Upper lobe of left lung (tissue), 6 donors: ENCODE measurements at regions not wholly inside any gene's neighbourhood (a gene's known extent, or its start where the extent isn't known, plus 50 kb on each side); places are given as distances from the start of the nearest gene placed in this dataset.
A peak's percentile ranks its signal among the peaks of the same experiment; 100 is the strongest.

Source experiments
- ATAC-seq, 2 donors: fragments of 200-7000 bp; cut with Tn5 transposase; one replicate each; pipeline ENCODE4 v1.9.1; 2022; ENCODE audit warnings: mild to moderate bottlenecking in 2 of 2, moderate library complexity in 2 of 2; ENCODE audit not compliant: low FRiP score in 2 of 2
- DNase-seq, 2 donors: peaks; one replicate each; pipeline ENCODE4 v3.0.0-alpha.2; 2019 to 2020
- H3K27ac ChIP-seq, 4 donors: fragments of 200-600 bp; sonication (generic); one replicate each; pipeline ENCODE4 v1.5.1; 2016 to 2019
- H3K27me3 ChIP-seq, 4 donors: fragments of 200-600 bp; sonication (generic); one replicate each; pipeline ENCODE4 v1.5.1; 2017 to 2019
- H3K36me3 ChIP-seq, 4 donors: fragments of 200-600 bp; sonication (generic); one replicate each; pipeline ENCODE4 v1.5.1; 2016 to 2019
- H3K4me1 ChIP-seq, 4 donors: fragments of 200-600 bp; sonication (generic); one replicate each; pipeline ENCODE4 v1.5.1; 2018 to 2019
- H3K4me3 ChIP-seq, 4 donors: fragments of 200-600 bp; sonication (generic); one replicate each; pipeline ENCODE4 v1.5.1; 2017 to 2019; ENCODE audit warnings: mild to moderate bottlenecking in 2 of 4, moderate library complexity in 1 of 4
- H3K9me3 ChIP-seq, 4 donors: fragments of 200-600 bp; sonication (generic); one replicate each; pipeline ENCODE4 v1.5.1; 2018 to 2019
- EP300 ChIP-seq, 4 donors: sonication (generic); formaldehyde crosslinking; IDR thresholded peaks; one replicate each; pipeline ENCODE4 v1.5.1; 2017; ENCODE audit warnings: antibody characterized with exemption in 4 of 4, control low read depth in 2 of 4
- POLR2A ChIP-seq, 4 donors: fragments of 450-650 bp; IDR thresholded peaks; one replicate each; pipeline ENCODE4 v1.5.1; 2016 to 2017; ENCODE audit warnings: antibody characterized with exemption in 4 of 4, mild to moderate bottlenecking in 2 of 4
- POLR2AphosphoS5 ChIP-seq, 2 donors: sonication (generic); formaldehyde crosslinking; IDR thresholded peaks; one replicate each; pipeline ENCODE4 v1.5.1; 2017; ENCODE audit warnings: antibody characterized with exemption in 2 of 2
- WGBS, 2 donors: methylation state at CpG; one replicate each; pipeline ENCODE4 v1.1.5; 2017 to 2018; 5-methylcytosine and 5-hydroxymethylcytosine counted together
- TF ChIP-seq, protein P1 (sequence below), 6 experiments: fragments of 450-650 bp in 4 of 6; fragments of 200-600 bp in 2 of 6; sonication (generic) in 2 of 6; IDR thresholded peaks; one replicate each; pipeline ENCODE4 v1.5.1; 2016 to 2019; ENCODE audit warnings: antibody characterized with exemption in 6 of 6
- donor health status: DM: no; HTN: no; CAD: no; lungs with moderate emphysema.
- donor health status: DM: no; HTN: yes; CAD: no; lungs with severe emphysema.

DNA sequence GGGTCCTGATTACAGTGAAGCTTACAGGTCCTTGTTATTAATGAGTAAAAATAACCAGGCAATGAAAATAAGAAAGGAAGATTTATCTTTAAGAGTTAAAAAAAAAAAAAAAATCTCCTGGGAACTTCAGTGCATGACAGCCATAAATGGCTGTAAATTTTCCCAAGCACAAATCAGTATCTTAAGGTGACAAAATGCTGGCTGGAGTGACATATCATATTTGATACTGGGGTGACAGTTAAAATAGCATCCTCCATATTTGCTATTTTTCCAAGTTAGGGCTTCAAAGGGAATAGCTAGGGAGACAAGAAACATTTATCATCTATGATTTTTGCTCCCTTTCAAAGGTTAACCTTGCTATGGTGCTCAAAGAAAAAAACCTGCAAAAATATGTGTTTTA, 226.6 kb downstream of the PRDM2 start:
- Histone ChIP-seq H3K27me3 (no peaks in the 10 kb centered on the region), H3K4me1 (no peaks in the 10 kb centered on the region), H3K27ac (no peak overlapping the region), H3K9me3 (no peaks in the 10 kb centered on the region), H3K36me3 (no peaks in the 10 kb centered on the region), H3K4me3 (no peak overlapping the region)
- ATAC-seq (no peak), DNase-seq (no peak)
- TF ChIP-seq POLR2AphosphoS5 (IDR thresholded peaks at IDR 0.05), result no peak
- TF ChIP-seq, protein P1, sequence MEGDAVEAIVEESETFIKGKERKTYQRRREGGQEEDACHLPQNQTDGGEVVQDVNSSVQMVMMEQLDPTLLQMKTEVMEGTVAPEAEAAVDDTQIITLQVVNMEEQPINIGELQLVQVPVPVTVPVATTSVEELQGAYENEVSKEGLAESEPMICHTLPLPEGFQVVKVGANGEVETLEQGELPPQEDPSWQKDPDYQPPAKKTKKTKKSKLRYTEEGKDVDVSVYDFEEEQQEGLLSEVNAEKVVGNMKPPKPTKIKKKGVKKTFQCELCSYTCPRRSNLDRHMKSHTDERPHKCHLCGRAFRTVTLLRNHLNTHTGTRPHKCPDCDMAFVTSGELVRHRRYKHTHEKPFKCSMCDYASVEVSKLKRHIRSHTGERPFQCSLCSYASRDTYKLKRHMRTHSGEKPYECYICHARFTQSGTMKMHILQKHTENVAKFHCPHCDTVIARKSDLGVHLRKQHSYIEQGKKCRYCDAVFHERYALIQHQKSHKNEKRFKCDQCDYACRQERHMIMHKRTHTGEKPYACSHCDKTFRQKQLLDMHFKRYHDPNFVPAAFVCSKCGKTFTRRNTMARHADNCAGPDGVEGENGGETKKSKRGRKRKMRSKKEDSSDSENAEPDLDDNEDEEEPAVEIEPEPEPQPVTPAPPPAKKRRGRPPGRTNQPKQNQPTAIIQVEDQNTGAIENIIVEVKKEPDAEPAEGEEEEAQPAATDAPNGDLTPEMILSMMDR (IDR thresholded peaks at IDR 0.05), result no peak
- no peak for TF ChIP-seq EP300 (IDR thresholded peaks at IDR 0.05)
- no peak for TF ChIP-seq POLR2A (IDR thresholded peaks at IDR 0.05)

DNA sequence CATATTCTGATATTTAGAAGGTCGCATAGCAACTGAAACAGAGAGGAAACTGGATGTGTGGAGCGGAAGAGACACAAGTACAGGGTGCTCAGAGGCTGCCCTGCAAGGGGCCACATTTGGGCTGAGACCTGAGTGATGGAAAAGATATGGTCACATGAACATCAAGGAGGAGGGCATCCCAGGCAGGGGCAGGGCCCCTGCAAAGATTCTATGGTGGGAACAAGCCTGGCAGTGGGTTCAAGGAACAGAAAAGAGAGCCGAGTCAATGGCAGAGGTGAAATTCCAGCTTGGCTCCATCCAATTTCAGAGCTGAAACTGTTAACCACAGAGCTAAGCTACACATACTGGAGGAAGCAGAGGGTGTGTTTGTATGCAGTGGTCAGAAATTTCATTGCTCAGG, 227.7 kb downstream of the PRDM2 start:
- Histone ChIP-seq H3K27me3 (no peaks in the 10 kb centered on the region), H3K4me1 (no peaks in the 10 kb centered on the region), H3K9me3 (no peaks in the 10 kb centered on the region), H3K36me3 (no peaks in the 10 kb centered on the region), H3K27ac (no peak overlapping the region), H3K4me3 (no peak overlapping the region)
- DNase-seq (no peak), ATAC-seq (no peak)
- no peak for TF ChIP-seq EP300 (IDR thresholded peaks at IDR 0.05)
- TF ChIP-seq, protein P1 (IDR thresholded peaks at IDR 0.05), result no peak
- no peak for TF ChIP-seq POLR2AphosphoS5 (IDR thresholded peaks at IDR 0.05)
- TF ChIP-seq POLR2A (IDR thresholded peaks at IDR 0.05), result no peak
- 81 to 92% methylated on average over 3 of the region's 3 CpGs for WGBS, 2 donors

DNA sequence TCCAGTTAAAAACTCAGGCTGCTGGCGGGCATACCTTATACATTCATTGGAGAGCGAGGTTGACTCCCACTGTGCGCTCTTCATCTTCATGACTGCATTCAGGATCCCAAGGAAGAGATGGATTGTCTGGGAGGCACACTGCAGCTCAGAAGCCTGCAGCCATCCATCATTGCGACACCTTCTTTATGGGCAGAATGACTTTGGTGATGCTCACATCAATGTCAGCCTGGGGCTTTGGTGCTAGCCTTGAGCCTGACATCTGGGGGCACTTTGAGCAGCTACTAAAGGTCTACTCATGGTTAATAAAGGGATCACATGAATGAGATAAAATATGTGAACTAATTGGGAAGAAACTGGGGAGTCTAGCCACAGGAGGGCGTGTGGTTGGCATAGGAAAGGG, 229.3 kb downstream of the PRDM2 start:
- no peak for ATAC-seq

DNA sequence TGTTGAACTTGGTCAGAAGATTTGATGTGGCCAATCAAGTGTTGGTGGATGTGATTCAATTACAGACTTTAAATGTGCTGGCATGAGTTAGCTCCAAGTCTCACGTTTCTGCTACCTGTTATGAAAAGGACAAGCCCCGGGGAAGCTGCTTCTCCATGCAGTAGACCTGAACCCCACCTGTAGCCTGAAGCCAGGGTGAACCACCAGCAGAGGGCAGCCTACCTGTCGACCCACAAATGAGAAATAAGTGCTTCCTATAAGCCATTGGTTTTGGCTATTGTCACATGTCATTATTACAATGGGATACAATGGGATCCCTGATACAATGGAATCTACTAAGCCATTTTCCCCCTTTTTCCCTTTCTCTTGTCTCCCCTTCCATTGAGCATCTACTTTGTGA, 230.2 kb downstream of the PRDM2 start:
- no peaks in the 10 kb centered on the region for H3K27me3 ChIP-seq
- no peak overlapping the region for H3K4me3 ChIP-seq
- H3K9me3 ChIP-seq, result no peaks in the 10 kb centered on the region
- no peak for ATAC-seq
- no peaks in the 10 kb centered on the region for H3K4me1 ChIP-seq
- no peak overlapping the region for H3K27ac ChIP-seq
- 23 to 29% methylated on average over 3 of the region's 3 CpGs for WGBS, 2 donors
- no peak for DNase-seq
- TF ChIP-seq, protein P1 (IDR thresholded peaks at IDR 0.05), result peak in 1 of 6 experiments; percentile 6
- no peak for TF ChIP-seq POLR2A (IDR thresholded peaks at IDR 0.05)
- H3K36me3 ChIP-seq, result no peaks in the 10 kb centered on the region

More for the DNA sequence above, 229.3 kb downstream of the PRDM2 start:
- no peak overlapping the region for H3K27ac ChIP-seq
- no peak overlapping the region for H3K4me3 ChIP-seq
- WGBS, 2 donors, result 72 to 78% methylated on average over 5 of the region's 5 CpGs
- H3K4me1 ChIP-seq, result no peaks in the 10 kb centered on the region
- TF ChIP-seq EP300 (IDR thresholded peaks at IDR 0.05) (no peak), POLR2AphosphoS5 (IDR thresholded peaks at IDR 0.05) (no peak), POLR2A (IDR thresholded peaks at IDR 0.05) (no peak)
- TF ChIP-seq, protein P1 (IDR thresholded peaks at IDR 0.05), result no peak
- no peaks in the 10 kb centered on the region for H3K9me3 ChIP-seq
- no peaks in the 10 kb centered on the region for H3K27me3 ChIP-seq
- H3K36me3 ChIP-seq, result no peaks in the 10 kb centered on the region
- no peak for DNase-seq

DNA sequence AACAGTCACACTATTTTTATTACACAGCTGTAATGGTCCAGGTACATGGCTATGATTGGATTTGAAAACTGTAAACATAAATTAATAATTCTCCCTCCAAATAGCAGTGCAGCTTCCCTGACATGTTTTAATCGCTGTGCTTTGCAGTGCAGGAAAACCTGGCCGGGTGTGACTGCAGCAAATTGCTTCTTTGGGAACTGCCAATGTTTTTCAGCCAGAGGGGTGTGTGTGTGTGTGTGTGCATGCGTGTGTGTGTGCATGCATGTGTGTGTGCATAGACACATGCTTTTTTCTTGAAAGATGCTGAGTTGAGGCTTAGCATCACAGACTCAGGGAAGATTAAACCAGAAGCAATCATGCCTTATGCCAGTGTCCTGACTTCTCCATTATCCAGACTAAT, 231.2 kb downstream of the PRDM2 start:
- ATAC-seq (no peak), DNase-seq (no peak)
- TF ChIP-seq, protein P1 (IDR thresholded peaks at IDR 0.05), result no peak
- TF ChIP-seq POLR2A (IDR thresholded peaks at IDR 0.05) (no peak), POLR2AphosphoS5 (IDR thresholded peaks at IDR 0.05) (no peak), EP300 (IDR thresholded peaks at IDR 0.05) (no peak)
- WGBS, 2 donors, result 76 to 78% methylated on average over 3 of the region's 3 CpGs
- Histone ChIP-seq H3K4me3 (no peak overlapping the region), H3K36me3 (no peaks in the 10 kb centered on the region), H3K27me3 (no peaks in the 10 kb centered on the region), H3K9me3 (no peaks in the 10 kb centered on the region), H3K27ac (no peak overlapping the region), H3K4me1 (no peaks in the 10 kb centered on the region)
